ENCODE measurements at regions not wholly inside any gene's neighbourhood (a gene's known extent, or its start where the extent isn't known, plus 50 kb on each side); places are given as distances from the start of the nearest gene placed in this dataset.
A peak's percentile ranks its signal among the peaks of the same experiment; 100 is the strongest.

DNA sequence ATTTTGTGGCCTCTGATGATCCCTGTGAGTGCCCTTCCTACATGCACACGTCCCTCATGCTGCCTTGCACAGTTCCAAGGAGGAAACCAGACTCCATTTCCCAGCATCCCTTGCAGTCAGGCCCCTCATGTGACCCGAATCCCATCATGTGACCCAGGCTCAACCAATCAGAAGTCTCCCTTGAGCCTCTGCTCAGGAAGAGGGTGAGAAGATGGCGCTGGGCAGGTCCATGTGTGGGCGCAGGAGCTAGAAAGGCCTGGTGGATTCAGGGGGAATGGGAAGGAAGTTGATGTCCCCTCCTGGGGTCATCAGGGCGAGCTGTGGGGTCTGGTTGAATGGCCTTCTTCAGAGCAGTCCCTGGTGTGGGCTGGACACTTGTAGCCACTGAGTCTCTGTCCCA is 240.5 kb downstream of the ADGRD1 start:
- TF ChIP-seq, protein P1, sequence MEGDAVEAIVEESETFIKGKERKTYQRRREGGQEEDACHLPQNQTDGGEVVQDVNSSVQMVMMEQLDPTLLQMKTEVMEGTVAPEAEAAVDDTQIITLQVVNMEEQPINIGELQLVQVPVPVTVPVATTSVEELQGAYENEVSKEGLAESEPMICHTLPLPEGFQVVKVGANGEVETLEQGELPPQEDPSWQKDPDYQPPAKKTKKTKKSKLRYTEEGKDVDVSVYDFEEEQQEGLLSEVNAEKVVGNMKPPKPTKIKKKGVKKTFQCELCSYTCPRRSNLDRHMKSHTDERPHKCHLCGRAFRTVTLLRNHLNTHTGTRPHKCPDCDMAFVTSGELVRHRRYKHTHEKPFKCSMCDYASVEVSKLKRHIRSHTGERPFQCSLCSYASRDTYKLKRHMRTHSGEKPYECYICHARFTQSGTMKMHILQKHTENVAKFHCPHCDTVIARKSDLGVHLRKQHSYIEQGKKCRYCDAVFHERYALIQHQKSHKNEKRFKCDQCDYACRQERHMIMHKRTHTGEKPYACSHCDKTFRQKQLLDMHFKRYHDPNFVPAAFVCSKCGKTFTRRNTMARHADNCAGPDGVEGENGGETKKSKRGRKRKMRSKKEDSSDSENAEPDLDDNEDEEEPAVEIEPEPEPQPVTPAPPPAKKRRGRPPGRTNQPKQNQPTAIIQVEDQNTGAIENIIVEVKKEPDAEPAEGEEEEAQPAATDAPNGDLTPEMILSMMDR (IDR thresholded peaks at IDR 0.05 in 2 of 3, conservative IDR thresholded peaks at IDR 0.05 in 1 of 3; ENCODE audit: insufficient read depth in 2 of 3, low read depth in 1 of 3, low read length in 3 of 3), result no peak
- TF ChIP-seq, protein P2, sequence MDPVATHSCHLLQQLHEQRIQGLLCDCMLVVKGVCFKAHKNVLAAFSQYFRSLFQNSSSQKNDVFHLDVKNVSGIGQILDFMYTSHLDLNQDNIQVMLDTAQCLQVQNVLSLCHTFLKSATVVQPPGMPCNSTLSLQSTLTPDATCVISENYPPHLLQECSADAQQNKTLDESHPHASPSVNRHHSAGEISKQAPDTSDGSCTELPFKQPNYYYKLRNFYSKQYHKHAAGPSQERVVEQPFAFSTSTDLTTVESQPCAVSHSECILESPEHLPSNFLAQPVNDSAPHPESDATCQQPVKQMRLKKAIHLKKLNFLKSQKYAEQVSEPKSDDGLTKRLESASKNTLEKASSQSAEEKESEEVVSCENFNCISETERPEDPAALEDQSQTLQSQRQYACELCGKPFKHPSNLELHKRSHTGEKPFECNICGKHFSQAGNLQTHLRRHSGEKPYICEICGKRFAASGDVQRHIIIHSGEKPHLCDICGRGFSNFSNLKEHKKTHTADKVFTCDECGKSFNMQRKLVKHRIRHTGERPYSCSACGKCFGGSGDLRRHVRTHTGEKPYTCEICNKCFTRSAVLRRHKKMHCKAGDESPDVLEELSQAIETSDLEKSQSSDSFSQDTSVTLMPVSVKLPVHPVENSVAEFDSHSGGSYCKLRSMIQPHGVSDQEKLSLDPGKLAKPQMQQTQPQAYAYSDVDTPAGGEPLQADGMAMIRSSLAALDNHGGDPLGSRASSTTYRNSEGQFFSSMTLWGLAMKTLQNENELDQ (CRISPR knock-in tag; IDR thresholded peaks at IDR 0.05; ENCODE audit: borderline replicate concordance), result no peak
- no peak for TF ChIP-seq MTF1 (CRISPR knock-in tag; IDR thresholded peaks at IDR 0.05; ENCODE audit: borderline replicate concordance)
- no peak for TF ChIP-seq ATF1 (CRISPR knock-in tag; IDR thresholded peaks at IDR 0.05)
- TF ChIP-seq ATF1 (tag; IDR thresholded peaks at IDR 0.05), result no peak
- peak in 2 of 3 experiments; percentile 42 to 79 for TF ChIP-seq YY1 (IDR thresholded peaks at IDR 0.05; ENCODE audit: borderline replicate concordance in 1 of 3, control insufficient read depth in 1 of 3, extremely low read depth in 1 of 3, insufficient read depth in 3 of 3, insufficient read length in 1 of 3, insufficient replicate concordance in 2 of 3, low read depth in 1 of 3, low read length in 2 of 3)
- TF ChIP-seq ZNF224 (CRISPR knock-in tag; IDR thresholded peaks at IDR 0.05), result no peak
- TF ChIP-seq L3MBTL2 (IDR thresholded peaks at IDR 0.05), result peak; percentile 40; the same call in 1 of the 2 replicates
- TF ChIP-seq, protein P3, sequence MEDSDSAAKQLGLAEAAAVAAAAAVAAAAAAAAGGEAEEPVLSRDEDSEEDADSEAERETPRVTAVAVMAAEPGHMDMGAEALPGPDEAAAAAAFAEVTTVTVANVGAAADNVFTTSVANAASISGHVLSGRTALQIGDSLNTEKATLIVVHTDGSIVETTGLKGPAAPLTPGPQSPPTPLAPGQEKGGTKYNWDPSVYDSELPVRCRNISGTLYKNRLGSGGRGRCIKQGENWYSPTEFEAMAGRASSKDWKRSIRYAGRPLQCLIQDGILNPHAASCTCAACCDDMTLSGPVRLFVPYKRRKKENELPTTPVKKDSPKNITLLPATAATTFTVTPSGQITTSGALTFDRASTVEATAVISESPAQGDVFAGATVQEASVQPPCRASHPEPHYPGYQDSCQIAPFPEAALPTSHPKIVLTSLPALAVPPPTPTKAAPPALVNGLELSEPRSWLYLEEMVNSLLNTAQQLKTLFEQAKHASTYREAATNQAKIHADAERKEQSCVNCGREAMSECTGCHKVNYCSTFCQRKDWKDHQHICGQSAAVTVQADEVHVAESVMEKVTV (CRISPR knock-in tag; IDR thresholded peaks at IDR 0.05), result no peak
- TF ChIP-seq ZNF282 (CRISPR knock-in tag; IDR thresholded peaks at IDR 0.05), result no peak
- TF ChIP-seq, protein P4, sequence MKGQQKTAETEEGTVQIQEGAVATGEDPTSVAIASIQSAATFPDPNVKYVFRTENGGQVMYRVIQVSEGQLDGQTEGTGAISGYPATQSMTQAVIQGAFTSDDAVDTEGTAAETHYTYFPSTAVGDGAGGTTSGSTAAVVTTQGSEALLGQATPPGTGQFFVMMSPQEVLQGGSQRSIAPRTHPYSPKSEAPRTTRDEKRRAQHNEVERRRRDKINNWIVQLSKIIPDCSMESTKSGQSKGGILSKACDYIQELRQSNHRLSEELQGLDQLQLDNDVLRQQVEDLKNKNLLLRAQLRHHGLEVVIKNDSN (CRISPR knock-in tag; IDR thresholded peaks at IDR 0.05), result peak; percentile 100
- no peak for TF ChIP-seq KLF1 (tag; IDR thresholded peaks at IDR 0.05)
- TF ChIP-seq POLR2A (conservative IDR thresholded peaks at IDR 0.05), result no peak
- TF ChIP-seq, protein P5, sequence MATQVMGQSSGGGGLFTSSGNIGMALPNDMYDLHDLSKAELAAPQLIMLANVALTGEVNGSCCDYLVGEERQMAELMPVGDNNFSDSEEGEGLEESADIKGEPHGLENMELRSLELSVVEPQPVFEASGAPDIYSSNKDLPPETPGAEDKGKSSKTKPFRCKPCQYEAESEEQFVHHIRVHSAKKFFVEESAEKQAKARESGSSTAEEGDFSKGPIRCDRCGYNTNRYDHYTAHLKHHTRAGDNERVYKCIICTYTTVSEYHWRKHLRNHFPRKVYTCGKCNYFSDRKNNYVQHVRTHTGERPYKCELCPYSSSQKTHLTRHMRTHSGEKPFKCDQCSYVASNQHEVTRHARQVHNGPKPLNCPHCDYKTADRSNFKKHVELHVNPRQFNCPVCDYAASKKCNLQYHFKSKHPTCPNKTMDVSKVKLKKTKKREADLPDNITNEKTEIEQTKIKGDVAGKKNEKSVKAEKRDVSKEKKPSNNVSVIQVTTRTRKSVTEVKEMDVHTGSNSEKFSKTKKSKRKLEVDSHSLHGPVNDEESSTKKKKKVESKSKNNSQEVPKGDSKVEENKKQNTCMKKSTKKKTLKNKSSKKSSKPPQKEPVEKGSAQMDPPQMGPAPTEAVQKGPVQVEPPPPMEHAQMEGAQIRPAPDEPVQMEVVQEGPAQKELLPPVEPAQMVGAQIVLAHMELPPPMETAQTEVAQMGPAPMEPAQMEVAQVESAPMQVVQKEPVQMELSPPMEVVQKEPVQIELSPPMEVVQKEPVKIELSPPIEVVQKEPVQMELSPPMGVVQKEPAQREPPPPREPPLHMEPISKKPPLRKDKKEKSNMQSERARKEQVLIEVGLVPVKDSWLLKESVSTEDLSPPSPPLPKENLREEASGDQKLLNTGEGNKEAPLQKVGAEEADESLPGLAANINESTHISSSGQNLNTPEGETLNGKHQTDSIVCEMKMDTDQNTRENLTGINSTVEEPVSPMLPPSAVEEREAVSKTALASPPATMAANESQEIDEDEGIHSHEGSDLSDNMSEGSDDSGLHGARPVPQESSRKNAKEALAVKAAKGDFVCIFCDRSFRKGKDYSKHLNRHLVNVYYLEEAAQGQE (IDR thresholded peaks at IDR 0.05; ENCODE audit: borderline replicate concordance), result peak; percentile 87
- TF ChIP-seq, protein P5 (CRISPR knock-in tag; IDR thresholded peaks at IDR 0.05; ENCODE audit: low read depth), result no peak
